NCI-H345 (cell line): ENCODE measurements at regions not wholly inside any gene's neighbourhood (a gene's known extent, or its start where the extent isn't known, plus 50 kb on each side); places are given as distances from the start of the nearest gene placed in this dataset.
"Not testable (repeated sequence)": the region's sequence is repeated elsewhere in the genome, so short reads cannot be mapped to it uniquely, and the experiment has no call there.

Experiments
- DNase-seq: peaks from one replicate; lab custom pipeline; 2025; lab: John Stamatoyannopoulos, UW

GRCh38 chr2:205865056-205865455, 182.8 kb downstream of the NRP2 start:
- no peak for DNase-seq

- no peak for DNase-seq
Observed at GRCh38 chr2:205864491-205864890, 182.2 kb downstream of the NRP2 start.

- DNase-seq: not testable (repeated sequence)
Observed at GRCh38 chr2:205862761-205863160, 180.5 kb downstream of the NRP2 start.

GRCh38 chr2:205860885-205861284, 178.6 kb downstream of the NRP2 start:
- no peak for DNase-seq

GRCh38 chr2:205860181-205860580, 177.9 kb downstream of the NRP2 start:
- no peak for DNase-seq

GRCh38 chr2:205858881-205859441, 176.7 kb downstream of the NRP2 start:
- no peak for DNase-seq

GRCh38 chr2:205858275-205858674, 176.0 kb downstream of the NRP2 start:
- DNase-seq: no peak

GRCh38 chr2:205857520-205858237, 175.4 kb downstream of the NRP2 start:
- peak; percentile 29 for DNase-seq

GRCh38 chr2:205852457-205852856, 170.2 kb downstream of the NRP2 start:
- DNase-seq: no peak

- DNase-seq: no peak
Observed at GRCh38 chr2:205850611-205851010, 168.3 kb downstream of the NRP2 start.

GRCh38 chr2:205850132-205850531, 167.8 kb downstream of the NRP2 start:
- DNase-seq: no peak

- DNase-seq: no peak
Observed at GRCh38 chr2:205849136-205849535, 166.8 kb downstream of the NRP2 start.

GRCh38 chr2:205848601-205849000, 166.3 kb downstream of the NRP2 start:
- no peak for DNase-seq
